Keratinocyte (primary cell): ENCODE measurements at regions not wholly inside any gene's neighbourhood (a gene's known extent, or its start where the extent isn't known, plus 50 kb on each side); places are given as distances from the start of the nearest gene placed in this dataset.

Experiments used
- DNase-seq: peaks from one replicate; pipeline ENCODE4 v3.0.0-alpha.2; 2011; ENCODE audit warnings: low read depth, missing footprints, low spot score
- FAIRE-seq: peaks from 2 replicates; lab custom pipeline; 2011; peaks lifted over from hg19 to GRCh38; lab: Jason Lieb, UNC
- H2AFZ ChIP-seq: 2 replicates; pipeline ENCODE4 v1.6.0; 2012; ENCODE audit warnings: low read length, control low read depth, inconsistent platforms; ENCODE audit not compliant: control insufficient read depth
- H3K27ac ChIP-seq: 2 replicates; pipeline ENCODE4 v1.5.1; 2011; ENCODE audit warnings: low read length; ENCODE audit not compliant: control insufficient read depth, insufficient read depth
- H3K27me3 ChIP-seq: 3 replicates; pipeline ENCODE4 v1.6.0; 2011; ENCODE audit warnings: low read length; ENCODE audit not compliant: control insufficient read depth, insufficient read depth; ENCODE audit errors: extremely low read depth
- H3K36me3 ChIP-seq, 2 experiments: 2 replicates in 1 of 2; 3 replicates in 1 of 2; pipeline ENCODE4 v1.5.1; 2011; ENCODE audit warnings: low read length in 2 of 2, mild to moderate bottlenecking in 1 of 2; ENCODE audit not compliant: control insufficient read depth in 2 of 2, insufficient read depth in 2 of 2; ENCODE audit errors: extremely low read depth in 1 of 2
- H3K4me1 ChIP-seq: 3 replicates; pipeline ENCODE4 v1.5.1; 2011; ENCODE audit warnings: low read length; ENCODE audit not compliant: control insufficient read depth, insufficient read depth; ENCODE audit errors: extremely low read depth
- H3K4me2 ChIP-seq: 3 replicates; pipeline ENCODE4 v1.6.0; 2011; ENCODE audit warnings: low read depth, low read length; ENCODE audit not compliant: control insufficient read depth, insufficient read depth; ENCODE audit errors: extremely low read depth
- H3K4me3 ChIP-seq, 3 experiments: fragments of 200-600 bp in 1 of 3; sonication (generic) in 1 of 3; 2 replicates in 2 of 3; 3 replicates in 1 of 3; pipeline ENCODE4 v1.5.1; 2011 to 2016; ENCODE audit warnings: low read length in 3 of 3, mild to moderate bottlenecking in 3 of 3, control low read depth in 2 of 3, inconsistent platforms in 1 of 3, low read depth in 1 of 3, mixed read lengths in 1 of 3, mixed run types in 1 of 3, moderate library complexity in 1 of 3; ENCODE audit not compliant: control insufficient read depth in 2 of 3, insufficient read depth in 2 of 3; ENCODE audit errors: extremely low read depth in 1 of 3
- H3K79me2 ChIP-seq: 2 replicates; pipeline ENCODE4 v1.6.0; 2012; ENCODE audit warnings: low read length; ENCODE audit not compliant: control insufficient read depth, insufficient read depth
- H3K9ac ChIP-seq: 3 replicates; pipeline ENCODE4 v1.6.0; 2011; ENCODE audit warnings: low read length; ENCODE audit not compliant: control insufficient read depth, insufficient read depth; ENCODE audit errors: extremely low read depth
- H3K9me1 ChIP-seq: 3 replicates; pipeline ENCODE4 v1.6.0; 2011; ENCODE audit warnings: low read length; ENCODE audit not compliant: control insufficient read depth, insufficient read depth; ENCODE audit errors: extremely low read depth
- H3K9me3 ChIP-seq: 2 replicates; pipeline ENCODE4 v1.5.1; 2012; ENCODE audit warnings: low read depth, low read length; ENCODE audit not compliant: control insufficient read depth
- H4K20me1 ChIP-seq: 3 replicates; pipeline ENCODE4 v1.6.0; 2011; ENCODE audit warnings: low read length; ENCODE audit not compliant: control insufficient read depth, insufficient read depth; ENCODE audit errors: extremely low read depth
- CTCF ChIP-seq, 3 experiments: IDR thresholded peaks in 1 of 3; conservative IDR thresholded peaks in 1 of 3; optimal IDR thresholded peaks in 1 of 3; 2 replicates in 2 of 3; 3 replicates in 1 of 3; pipeline versions ENCODE3 to v1.5.1; 2011; ENCODE audit warnings: low read length in 3 of 3, mild to moderate bottlenecking in 3 of 3, moderate library complexity in 2 of 3, control low read depth in 1 of 3, inconsistent platforms in 1 of 3; ENCODE audit not compliant: insufficient read depth in 2 of 3; ENCODE audit errors: extremely low read depth in 1 of 3
- EZH2 ChIP-seq: IDR thresholded peaks from one replicate; pipeline ENCODE4 v1.6.1; 2012; ENCODE audit warnings: inconsistent platforms, mild to moderate bottlenecking, low read length, moderate library complexity
- dilution Hi-C: fragments of 300-500 bp; cut with MboI; formaldehyde crosslinking; loops from one replicate; pipeline ENCODE4 v1.7.0; 2020; ENCODE audit warnings: low sequenced_read_pairs; ENCODE audit not compliant: extremely low pct_ligation_motif_present

GRCh38 chr2:175393851-175394250 is 212.3 kb upstream of the ATP5MC3 start:
- no peak overlapping the region for H3K27ac ChIP-seq
- no peak overlapping the region for H3K4me2 ChIP-seq
- no peaks in the 10 kb centered on the region for H4K20me1 ChIP-seq
- dilution Hi-C loops, result no loop called here
- H3K4me3 ChIP-seq, result no peak overlapping the region
- H3K79me2 ChIP-seq, result no peaks in the 10 kb centered on the region
- no peaks in the 10 kb centered on the region for H3K36me3 ChIP-seq
- H3K9me1 ChIP-seq, result no peaks in the 10 kb centered on the region
- H3K9me3 ChIP-seq, result no peaks in the 10 kb centered on the region
- no peaks in the 10 kb centered on the region for H3K4me1 ChIP-seq
- FAIRE-seq, result no peak
- H3K27me3 ChIP-seq, result no peaks in the 10 kb centered on the region
- DNase-seq, result no peak
- H3K9ac ChIP-seq, result no peak overlapping the region
- TF ChIP-seq CTCF (optimal IDR thresholded peaks at IDR 0.05 in 1 of 3, IDR thresholded peaks at IDR 0.05 in 1 of 3, conservative IDR thresholded peaks at IDR 0.05 in 1 of 3; ENCODE audit: extremely low read depth in 1 of 3, insufficient read depth in 2 of 3, low read length in 3 of 3), result no peak
- no peak for TF ChIP-seq EZH2
- no peak overlapping the region for H2AFZ ChIP-seq

GRCh38 chr2:175383286-175383685 is 201.8 kb upstream of the ATP5MC3 start:
- Histone ChIP-seq H3K4me1 (no peaks in the 10 kb centered on the region), H4K20me1 (no peaks in the 10 kb centered on the region), H3K4me2 (no peak overlapping the region), H3K9me3 (no peaks in the 10 kb centered on the region), H3K79me2 (no peaks in the 10 kb centered on the region), H3K9me1 (no peaks in the 10 kb centered on the region), H3K27ac (no peak overlapping the region), H3K27me3 (no peaks in the 10 kb centered on the region), H3K4me3 (no peak overlapping the region), H2AFZ (no peak overlapping the region), H3K36me3 (no peaks in the 10 kb centered on the region), H3K9ac (no peak overlapping the region)
- dilution Hi-C loops, result loop anchor here (10.0 kb wide), 1 partner anchor 52 kb away; no protein-coding TSS in a partner anchor
- no peak for DNase-seq
- no peak for TF ChIP-seq CTCF (optimal IDR thresholded peaks at IDR 0.05 in 1 of 3, IDR thresholded peaks at IDR 0.05 in 1 of 3, conservative IDR thresholded peaks at IDR 0.05 in 1 of 3; ENCODE audit: extremely low read depth in 1 of 3, insufficient read depth in 2 of 3, low read length in 3 of 3)
- FAIRE-seq, result no peak
